DMS153 (cell line): ENCODE measurements at regions not wholly inside any gene's neighbourhood (a gene's known extent, or its start where the extent isn't known, plus 50 kb on each side); places are given as distances from the start of the nearest gene placed in this dataset.

Experiments
- DNase-seq: peaks from one replicate; lab custom pipeline; 2025; lab: John Stamatoyannopoulos, UW

- no peak for DNase-seq
These were observed 167.3 kb downstream of the TMEM18 start for GRCh38 chr2:509888-510287.

GRCh38 chr2:508121-508520, 169.1 kb downstream of the TMEM18 start:
- DNase-seq, result no peak

- DNase-seq, result no peak
These were observed 170.3 kb downstream of the TMEM18 start for GRCh38 chr2:506866-507265.

- no peak for DNase-seq
These were observed 170.8 kb downstream of the TMEM18 start for GRCh38 chr2:506451-506850.

- DNase-seq, result no peak
These were observed 171.3 kb downstream of the TMEM18 start for GRCh38 chr2:505941-506340.

- no peak for DNase-seq
These were observed 173.8 kb downstream of the TMEM18 start for GRCh38 chr2:503288-503999.

GRCh38 chr2:502831-503230, 174.4 kb downstream of the TMEM18 start:
- no peak for DNase-seq

- no peak for DNase-seq
These were observed 175.5 kb downstream of the TMEM18 start for GRCh38 chr2:501667-502066.

- DNase-seq, result no peak
These were observed 176.1 kb downstream of the TMEM18 start for GRCh38 chr2:501130-501529.

GRCh38 chr2:499726-500125, 177.5 kb downstream of the TMEM18 start:
- no peak for DNase-seq

- DNase-seq, result no peak
These were observed 178.6 kb downstream of the TMEM18 start for GRCh38 chr2:498493-499178.

- no peak for DNase-seq
These were observed 179.3 kb downstream of the TMEM18 start for GRCh38 chr2:497770-498492.

GRCh38 chr2:496729-497128, 180.5 kb downstream of the TMEM18 start:
- no peak for DNase-seq

- DNase-seq, result no peak
These were observed 181.4 kb downstream of the TMEM18 start for GRCh38 chr2:495745-496275.

GRCh38 chr2:494853-495252, 182.4 kb downstream of the TMEM18 start:
- DNase-seq, result no peak

- no peak for DNase-seq
These were observed 184.0 kb downstream of the TMEM18 start for GRCh38 chr2:493228-493627.

- DNase-seq, result no peak
These were observed 185.0 kb downstream of the TMEM18 start for GRCh38 chr2:492178-492577.

GRCh38 chr2:489838-490237, 187.4 kb downstream of the TMEM18 start:
- DNase-seq, result no peak

GRCh38 chr2:489084-489483, 188.1 kb downstream of the TMEM18 start:
- DNase-seq, result no peak

- no peak for DNase-seq
These were observed 189.8 kb downstream of the TMEM18 start for GRCh38 chr2:487186-488079.

- no peak for DNase-seq
These were observed 190.8 kb downstream of the TMEM18 start for GRCh38 chr2:486371-486770.

GRCh38 chr2:481388-481787, 193.5 kb upstream of the ALKAL2 start:
- DNase-seq, result no peak
